GM12878 (cell line): ENCODE measurements at regions not wholly inside any gene's neighbourhood (a gene's known extent, or its start where the extent isn't known, plus 50 kb on each side); places are given as distances from the start of the nearest gene placed in this dataset.

Experiments used
- CEBPB ChIP-seq, 2 experiments: fragments of 150-350 bp in 1 of 2; IDR thresholded peaks; 2 replicates each; pipeline ENCODE4 v1.6.1; 2012 to 2014; ENCODE audit warnings: low read depth in 2 of 2, low read length in 2 of 2, borderline replicate concordance in 1 of 2, inconsistent platforms in 1 of 2
- NFIC ChIP-seq: IDR thresholded peaks from 2 replicates; pipeline ENCODE4 v1.6.1; 2012; ENCODE audit warnings: low read depth, mild to moderate bottlenecking, inconsistent platforms, low read length, moderate library complexity
- TBL1XR1 ChIP-seq: IDR thresholded peaks from 2 replicates; pipeline ENCODE4 v1.6.1; 2012; ENCODE audit warnings: low read depth, low read length, improper control_type of control experiment
- YY1 ChIP-seq: IDR thresholded peaks from 2 replicates; pipeline ENCODE4 v1.6.1; 2011; ENCODE audit warnings: low read depth, mild to moderate bottlenecking, low read length
- ZNF274 ChIP-seq: IDR thresholded peaks from one replicate; pipeline ENCODE4 v1.8.0; 2011; ENCODE audit not compliant: insufficient read length, insufficient read depth
- TF ChIP-seq, protein P1 (sequence below), 3 experiments: IDR thresholded peaks in 2 of 3; conservative IDR thresholded peaks in 1 of 3; 2 replicates each; pipeline ENCODE4 v1.5.1; 2011; ENCODE audit warnings: low read depth in 3 of 3, low read length in 3 of 3, mild to moderate bottlenecking in 3 of 3, control low read depth in 2 of 3, moderate library complexity in 2 of 3, inconsistent platforms in 1 of 3, mixed read lengths in 1 of 3; ENCODE audit not compliant: control insufficient read depth in 2 of 3, insufficient read depth in 1 of 3; ENCODE audit errors: extremely low read depth in 1 of 3

- TF ChIP-seq, protein P1, sequence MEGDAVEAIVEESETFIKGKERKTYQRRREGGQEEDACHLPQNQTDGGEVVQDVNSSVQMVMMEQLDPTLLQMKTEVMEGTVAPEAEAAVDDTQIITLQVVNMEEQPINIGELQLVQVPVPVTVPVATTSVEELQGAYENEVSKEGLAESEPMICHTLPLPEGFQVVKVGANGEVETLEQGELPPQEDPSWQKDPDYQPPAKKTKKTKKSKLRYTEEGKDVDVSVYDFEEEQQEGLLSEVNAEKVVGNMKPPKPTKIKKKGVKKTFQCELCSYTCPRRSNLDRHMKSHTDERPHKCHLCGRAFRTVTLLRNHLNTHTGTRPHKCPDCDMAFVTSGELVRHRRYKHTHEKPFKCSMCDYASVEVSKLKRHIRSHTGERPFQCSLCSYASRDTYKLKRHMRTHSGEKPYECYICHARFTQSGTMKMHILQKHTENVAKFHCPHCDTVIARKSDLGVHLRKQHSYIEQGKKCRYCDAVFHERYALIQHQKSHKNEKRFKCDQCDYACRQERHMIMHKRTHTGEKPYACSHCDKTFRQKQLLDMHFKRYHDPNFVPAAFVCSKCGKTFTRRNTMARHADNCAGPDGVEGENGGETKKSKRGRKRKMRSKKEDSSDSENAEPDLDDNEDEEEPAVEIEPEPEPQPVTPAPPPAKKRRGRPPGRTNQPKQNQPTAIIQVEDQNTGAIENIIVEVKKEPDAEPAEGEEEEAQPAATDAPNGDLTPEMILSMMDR (IDR thresholded peaks at IDR 0.05 in 2 of 3, conservative IDR thresholded peaks at IDR 0.05 in 1 of 3; ENCODE audit: control insufficient read depth in 2 of 3, extremely low read depth in 1 of 3, insufficient read depth in 1 of 3, low read depth in 3 of 3, low read length in 3 of 3): no peak
- TF ChIP-seq NFIC: no peak
- TF ChIP-seq TBL1XR1: no peak
- TF ChIP-seq YY1: no peak
- TF ChIP-seq CEBPB (IDR thresholded peaks at IDR 0.05; ENCODE audit: borderline replicate concordance in 1 of 2, low read depth in 2 of 2, low read length in 2 of 2): no peak
- no peak for TF ChIP-seq ZNF274
Observed at GRCh38 chrX:20739038-20739745, 472.5 kb upstream of the RPS6KA3 start.
